PC-9 (cell line): ENCODE measurements at regions not wholly inside any gene's neighbourhood (a gene's known extent, or its start where the extent isn't known, plus 50 kb on each side); places are given as distances from the start of the nearest gene placed in this dataset.

Source experiments
- CTCF ChIP-seq: fragments of 200-600 bp; sonication (generic); conservative IDR thresholded peaks from 2 replicates; pipeline ENCODE4 v1.6.1; 2017; ENCODE audit warnings: mixed run types, antibody characterized with exemption, mild to moderate bottlenecking, moderate library complexity
- EZH2 ChIP-seq: fragments of 200-600 bp; sonication (generic); IDR thresholded peaks from 2 replicates; pipeline ENCODE4 v1.8.0; 2017; ENCODE audit warnings: antibody characterized with exemption, low read depth

GRCh38 chr17:55988861-55989260 is 164.4 kb upstream of the ANKFN1 start:
- TF ChIP-seq EZH2 (no peak), CTCF (no peak)
